ENCODE measurements at regions not wholly inside any gene's neighbourhood (a gene's known extent, or its start where the extent isn't known, plus 50 kb on each side); places are given as distances from the start of the nearest gene placed in this dataset.

DNA sequence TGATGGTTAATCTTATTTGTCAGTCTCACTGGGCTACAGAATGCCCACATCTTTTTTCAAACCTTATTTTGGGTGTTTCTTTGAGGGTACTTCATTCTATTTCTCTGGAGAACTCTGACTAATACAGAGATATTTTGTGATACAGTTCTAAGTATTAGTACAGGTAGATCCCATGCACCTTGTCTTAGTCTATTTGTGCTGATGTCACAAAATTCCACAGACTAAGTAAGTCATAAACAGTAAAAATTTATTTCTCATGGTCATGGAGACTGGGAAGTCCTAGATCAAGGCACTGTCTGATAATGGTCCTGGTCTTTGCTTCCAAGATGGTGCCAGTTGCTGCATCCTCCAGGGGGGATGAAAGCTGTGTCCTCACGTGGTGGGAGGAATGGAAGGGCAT lies 68.6 kb upstream of the EPHA4 start:
- Histone ChIP-seq H3K4me3 (replicated peaks in 1 of 2; ENCODE audit: low read depth in 1 of 2, low read length in 2 of 2) (no peak overlapping the region), H3K79me2 (ENCODE audit: insufficient read depth, low read length) (no peaks in the 10 kb centered on the region), H3K9me3 (ENCODE audit: control insufficient read depth in 1 of 2, insufficient read depth in 1 of 2, low read depth in 1 of 2, low read length in 2 of 2) (no peaks in the 10 kb centered on the region), H3K27ac (ENCODE audit: low read depth, low read length) (no peak overlapping the region), H2AFZ (ENCODE audit: low read depth, low read length, poor library complexity, severe bottlenecking) (no peak overlapping the region), H3K36me3 (ENCODE audit: control insufficient read depth in 1 of 2, insufficient read depth in 2 of 2, low read length in 2 of 2) (no peaks in the 10 kb centered on the region), H3K4me1 (ENCODE audit: control insufficient read depth in 1 of 2, insufficient read depth in 2 of 2, low read length in 2 of 2) (no peaks in the 10 kb centered on the region), H3K4me2 (ENCODE audit: low read length) (no peak overlapping the region), H3K9me2 (ENCODE audit: insufficient read depth) (no peaks in the 10 kb centered on the region), H4K20me1 (ENCODE audit: insufficient read depth) (no peaks in the 10 kb centered on the region), H3K9ac (ENCODE audit: low read length) (no peak overlapping the region), H3K27me3 (ENCODE audit: insufficient read depth, low read length) (no peaks in the 10 kb centered on the region)
- ChIA-PET POLR2A (no interaction called here), RAD21 (ENCODE audit: low non-redundant PET in 1 of 2, low total read pairs in 2 of 2, uncharacterized antibody in 2 of 2, unreplicated experiment in 2 of 2) (no interaction called here), CTCF (no interaction called here)
- no peak for DNase-seq (ENCODE audit: low read depth, low spot score)
- intact Hi-C loops (cut with micrococcal nuclease): no loop called here
- no TSS peak for BruUV-seq (replicated peaks)
- no peak for ATAC-seq
- TF ChIP-seq POLR2AphosphoS5 (IDR thresholded peaks at IDR 0.05; ENCODE audit: low read depth, low read length): no peak
- TF ChIP-seq, protein P1, sequence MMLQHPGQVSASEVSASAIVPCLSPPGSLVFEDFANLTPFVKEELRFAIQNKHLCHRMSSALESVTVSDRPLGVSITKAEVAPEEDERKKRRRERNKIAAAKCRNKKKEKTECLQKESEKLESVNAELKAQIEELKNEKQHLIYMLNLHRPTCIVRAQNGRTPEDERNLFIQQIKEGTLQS (IDR thresholded peaks at IDR 0.05): no peak
- no peak for TF ChIP-seq CBX3 (IDR thresholded peaks at IDR 0.05; ENCODE audit: low read depth)
- TF ChIP-seq EZH2phosphoT487 (IDR thresholded peaks at IDR 0.05; ENCODE audit: borderline replicate concordance): no peak
- no peak for TF ChIP-seq ZFX (IDR thresholded peaks at IDR 0.05)
- TF ChIP-seq, protein P2, sequence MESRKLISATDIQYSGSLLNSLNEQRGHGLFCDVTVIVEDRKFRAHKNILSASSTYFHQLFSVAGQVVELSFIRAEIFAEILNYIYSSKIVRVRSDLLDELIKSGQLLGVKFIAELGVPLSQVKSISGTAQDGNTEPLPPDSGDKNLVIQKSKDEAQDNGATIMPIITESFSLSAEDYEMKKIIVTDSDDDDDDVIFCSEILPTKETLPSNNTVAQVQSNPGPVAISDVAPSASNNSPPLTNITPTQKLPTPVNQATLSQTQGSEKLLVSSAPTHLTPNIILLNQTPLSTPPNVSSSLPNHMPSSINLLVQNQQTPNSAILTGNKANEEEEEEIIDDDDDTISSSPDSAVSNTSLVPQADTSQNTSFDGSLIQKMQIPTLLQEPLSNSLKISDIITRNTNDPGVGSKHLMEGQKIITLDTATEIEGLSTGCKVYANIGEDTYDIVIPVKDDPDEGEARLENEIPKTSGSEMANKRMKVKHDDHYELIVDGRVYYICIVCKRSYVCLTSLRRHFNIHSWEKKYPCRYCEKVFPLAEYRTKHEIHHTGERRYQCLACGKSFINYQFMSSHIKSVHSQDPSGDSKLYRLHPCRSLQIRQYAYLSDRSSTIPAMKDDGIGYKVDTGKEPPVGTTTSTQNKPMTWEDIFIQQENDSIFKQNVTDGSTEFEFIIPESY (IDR thresholded peaks at IDR 0.05; ENCODE audit: extremely low read depth, insufficient replicate concordance, low read length): no peak
- TF ChIP-seq POLR2A (IDR thresholded peaks at IDR 0.05; ENCODE audit: borderline replicate concordance, extremely low read depth, insufficient read depth, insufficient read length): no peak
- TF ChIP-seq CEBPB (IDR thresholded peaks at IDR 0.05; ENCODE audit: low read depth): no peak
- no peak for TF ChIP-seq SIN3A (IDR thresholded peaks at IDR 0.05; ENCODE audit: low read depth)
- no peak for TF ChIP-seq RAD21 (IDR thresholded peaks at IDR 0.05; ENCODE audit: low read depth)
- TF ChIP-seq SP1 (IDR thresholded peaks at IDR 0.05; ENCODE audit: low read depth): no peak
- no peak for TF ChIP-seq FOSL1 (IDR thresholded peaks at IDR 0.05; ENCODE audit: low read depth)
- TF ChIP-seq, protein P3, sequence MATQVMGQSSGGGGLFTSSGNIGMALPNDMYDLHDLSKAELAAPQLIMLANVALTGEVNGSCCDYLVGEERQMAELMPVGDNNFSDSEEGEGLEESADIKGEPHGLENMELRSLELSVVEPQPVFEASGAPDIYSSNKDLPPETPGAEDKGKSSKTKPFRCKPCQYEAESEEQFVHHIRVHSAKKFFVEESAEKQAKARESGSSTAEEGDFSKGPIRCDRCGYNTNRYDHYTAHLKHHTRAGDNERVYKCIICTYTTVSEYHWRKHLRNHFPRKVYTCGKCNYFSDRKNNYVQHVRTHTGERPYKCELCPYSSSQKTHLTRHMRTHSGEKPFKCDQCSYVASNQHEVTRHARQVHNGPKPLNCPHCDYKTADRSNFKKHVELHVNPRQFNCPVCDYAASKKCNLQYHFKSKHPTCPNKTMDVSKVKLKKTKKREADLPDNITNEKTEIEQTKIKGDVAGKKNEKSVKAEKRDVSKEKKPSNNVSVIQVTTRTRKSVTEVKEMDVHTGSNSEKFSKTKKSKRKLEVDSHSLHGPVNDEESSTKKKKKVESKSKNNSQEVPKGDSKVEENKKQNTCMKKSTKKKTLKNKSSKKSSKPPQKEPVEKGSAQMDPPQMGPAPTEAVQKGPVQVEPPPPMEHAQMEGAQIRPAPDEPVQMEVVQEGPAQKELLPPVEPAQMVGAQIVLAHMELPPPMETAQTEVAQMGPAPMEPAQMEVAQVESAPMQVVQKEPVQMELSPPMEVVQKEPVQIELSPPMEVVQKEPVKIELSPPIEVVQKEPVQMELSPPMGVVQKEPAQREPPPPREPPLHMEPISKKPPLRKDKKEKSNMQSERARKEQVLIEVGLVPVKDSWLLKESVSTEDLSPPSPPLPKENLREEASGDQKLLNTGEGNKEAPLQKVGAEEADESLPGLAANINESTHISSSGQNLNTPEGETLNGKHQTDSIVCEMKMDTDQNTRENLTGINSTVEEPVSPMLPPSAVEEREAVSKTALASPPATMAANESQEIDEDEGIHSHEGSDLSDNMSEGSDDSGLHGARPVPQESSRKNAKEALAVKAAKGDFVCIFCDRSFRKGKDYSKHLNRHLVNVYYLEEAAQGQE (IDR thresholded peaks at IDR 0.05; ENCODE audit: low read depth): no peak
- no peak for TF ChIP-seq EZH2 (IDR thresholded peaks at IDR 0.05)
- no peak for TF ChIP-seq ELF1 (IDR thresholded peaks at IDR 0.05; ENCODE audit: borderline replicate concordance, low read depth)
- TF ChIP-seq, protein P4, sequence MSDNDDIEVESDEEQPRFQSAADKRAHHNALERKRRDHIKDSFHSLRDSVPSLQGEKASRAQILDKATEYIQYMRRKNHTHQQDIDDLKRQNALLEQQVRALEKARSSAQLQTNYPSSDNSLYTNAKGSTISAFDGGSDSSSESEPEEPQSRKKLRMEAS (IDR thresholded peaks at IDR 0.05): no peak
- no peak for TF ChIP-seq SRF (IDR thresholded peaks at IDR 0.05; ENCODE audit: low read depth)
- TF ChIP-seq EGR1 (IDR thresholded peaks at IDR 0.05; ENCODE audit: low read depth): no peak

All from HCT116 (cell line).